ENCODE measurements at regions not wholly inside any gene's neighbourhood (a gene's known extent, or its start where the extent isn't known, plus 50 kb on each side); places are given as distances from the start of the nearest gene placed in this dataset.

- WGBS, 10 experiments: 0 to 100% (median 56%) methylated on average over 1 to 2 of the region's 3 CpGs; no CpG with 5 or more reads in 6 of the 10 experiments
- ATAC-seq (replicated peaks in 6 of 8): no peak
- Histone ChIP-seq H3K4me1 (replicated peaks in 1 of 2) (peaks cover 0 to 14% of the 10 kb centered on the region in 2 donors), H3K27ac (no peak overlapping the region), H3K4me3 (no peak overlapping the region)
- in situ Hi-C loops (cut with MboI; ENCODE audit: low pct_unique_long_range_greater_than_20kb in 2 of 9, low sequenced_read_pairs in 9 of 9, unreplicated experiment in 9 of 9): no loop called here
Measured at GRCh38 chr5:2212481-2212880, 329.8 kb upstream of the IRX4 start.

- in situ Hi-C loops (cut with MboI; ENCODE audit: low pct_unique_long_range_greater_than_20kb in 2 of 9, low sequenced_read_pairs in 9 of 9, unreplicated experiment in 9 of 9): no loop called here
- ATAC-seq (replicated peaks in 6 of 8): no peak
- H3K4me3 ChIP-seq: no peak overlapping the region
- 17 to 67% (median 55%) methylated on average over 1 to 4 of the region's 5 CpGs; no CpG with 5 or more reads in 2 of the 10 experiments for WGBS, 10 experiments
- H3K27ac ChIP-seq: no peak overlapping the region
- peaks cover 0 to 21% of the 10 kb centered on the region in 2 donors for H3K4me1 ChIP-seq (replicated peaks in 1 of 2)
Measured at GRCh38 chr5:2208239-2208544, 325.5 kb upstream of the IRX4 start.

GRCh38 chr5:2207416-2208238 lies 324.9 kb upstream of the IRX4 start:
- no peak overlapping the region for H3K27ac ChIP-seq

GRCh38 chr5:2207109-2207399 lies 324.3 kb upstream of the IRX4 start:
- H3K4me1 ChIP-seq (replicated peaks in 1 of 2): peaks cover 0 to 21% of the 10 kb centered on the region in 2 donors
- 53 to 100% (median 92%) methylated on average over 1 to 6 of the region's 6 CpGs; no CpG with 5 or more reads in 3 of the 10 experiments for WGBS, 10 experiments
- no peak overlapping the region for H3K4me3 ChIP-seq
- in situ Hi-C loops (cut with MboI; ENCODE audit: low pct_unique_long_range_greater_than_20kb in 2 of 9, low sequenced_read_pairs in 9 of 9, unreplicated experiment in 9 of 9): no loop called here
- H3K27ac ChIP-seq: peak overlapping the region in 1 of 2 donors; percentile 32
- ATAC-seq (replicated peaks in 6 of 8): no peak

More at GRCh38 chr5:2207416-2208238, 324.9 kb upstream of the IRX4 start:
- WGBS, 10 experiments: 8 to 100% (median 59%) methylated on average over 2 to 11 of the region's 25 CpGs; no CpG with 5 or more reads in 4 of the 10 experiments
- ATAC-seq (replicated peaks in 6 of 8): peak in 6 of 8 experiments; percentile 20 to 75 (median 32)
- no peak overlapping the region for H3K4me3 ChIP-seq
- H3K4me1 ChIP-seq (replicated peaks in 1 of 2): peaks cover 0 to 21% of the 10 kb centered on the region in 2 donors
- in situ Hi-C loops (cut with MboI; ENCODE audit: low pct_unique_long_range_greater_than_20kb in 2 of 9, low sequenced_read_pairs in 9 of 9, unreplicated experiment in 9 of 9): no loop called here

GRCh38 chr5:2206293-2207108 lies 323.8 kb upstream of the IRX4 start:
- 9 to 75% (median 49%) methylated on average over 4 to 22 of the region's 28 CpGs for WGBS, 10 experiments
- in situ Hi-C loops (cut with MboI; ENCODE audit: low pct_unique_long_range_greater_than_20kb in 2 of 9, low sequenced_read_pairs in 9 of 9, unreplicated experiment in 9 of 9): no loop called here
- peak in 5 of 8 experiments; percentile 44 to 82 (median 76) for ATAC-seq (replicated peaks in 6 of 8)
- H3K4me3 ChIP-seq: no peak overlapping the region
- peak overlapping the region in 1 of 2 donors; percentile 55 for H3K27ac ChIP-seq
- peaks cover 0 to 21% of the 10 kb centered on the region in 2 donors for H3K4me1 ChIP-seq (replicated peaks in 1 of 2)

- peaks cover 0 to 21% of the 10 kb centered on the region in 2 donors for H3K4me1 ChIP-seq (replicated peaks in 1 of 2)
- ATAC-seq (replicated peaks in 6 of 8): peak in 5 of 8 experiments; percentile 10 to 71 (median 58)
- WGBS, 10 experiments: 0 to 89% (median 26%) methylated on average over 1 to 26 of the region's 34 CpGs
- peak overlapping the region in 1 of 5 donors; percentile 1 for H3K4me3 ChIP-seq
- H3K27ac ChIP-seq: peak overlapping the region in 1 of 2 donors; percentile 55
- in situ Hi-C loops (cut with MboI; ENCODE audit: low pct_unique_long_range_greater_than_20kb in 2 of 9, low sequenced_read_pairs in 9 of 9, unreplicated experiment in 9 of 9): no loop called here
Measured at GRCh38 chr5:2205596-2206226, 323.0 kb upstream of the IRX4 start.

- Histone ChIP-seq H3K27ac (peak overlapping the region in 1 of 2 donors; percentile 55), H3K4me1 (replicated peaks in 1 of 2) (peaks cover 0 to 21% of the 10 kb centered on the region in 2 donors), H3K4me3 (no peak overlapping the region)
- WGBS, 10 experiments: 83 to 94% (median 84%) methylated on average over 1 to 9 of the region's 14 CpGs; no CpG with 5 or more reads in 7 of the 10 experiments
- ATAC-seq (replicated peaks in 6 of 8): no peak
- in situ Hi-C loops (cut with MboI; ENCODE audit: low pct_unique_long_range_greater_than_20kb in 2 of 9, low sequenced_read_pairs in 9 of 9, unreplicated experiment in 9 of 9): no loop called here
Measured at GRCh38 chr5:2205185-2205585, 322.5 kb upstream of the IRX4 start.

GRCh38 chr5:2204366-2205184 lies 321.9 kb upstream of the IRX4 start:
- WGBS, 10 experiments: 5 to 100% (median 89%) methylated on average over 2 to 11 of the region's 21 CpGs; no CpG with 5 or more reads in 3 of the 10 experiments
- ATAC-seq (replicated peaks in 6 of 8): no peak
- peaks cover 0 to 21% of the 10 kb centered on the region in 2 donors for H3K4me1 ChIP-seq (replicated peaks in 1 of 2)
- no peak overlapping the region for H3K27ac ChIP-seq
- no peak overlapping the region for H3K4me3 ChIP-seq
- in situ Hi-C loops (cut with MboI; ENCODE audit: low pct_unique_long_range_greater_than_20kb in 2 of 9, low sequenced_read_pairs in 9 of 9, unreplicated experiment in 9 of 9): no loop called here

GRCh38 chr5:2203774-2204173 lies 321.0 kb upstream of the IRX4 start:
- no peak overlapping the region for H3K27ac ChIP-seq
- WGBS, 10 experiments: 0 to 76% (median 42%) methylated on average over 1 to 3 of the region's 3 CpGs
- H3K4me3 ChIP-seq: no peak overlapping the region
- in situ Hi-C loops (cut with MboI; ENCODE audit: low pct_unique_long_range_greater_than_20kb in 2 of 9, low sequenced_read_pairs in 9 of 9, unreplicated experiment in 9 of 9): no loop called here
- peaks cover 0 to 21% of the 10 kb centered on the region in 2 donors for H3K4me1 ChIP-seq (replicated peaks in 1 of 2)
- no peak for ATAC-seq (replicated peaks in 6 of 8)

GRCh38 chr5:2201832-2202231 lies 319.1 kb upstream of the IRX4 start:
- in situ Hi-C loops (cut with MboI; ENCODE audit: low pct_unique_long_range_greater_than_20kb in 2 of 9, low sequenced_read_pairs in 9 of 9, unreplicated experiment in 9 of 9): no loop called here
- WGBS, 10 experiments: 10 to 95% (median 62%) methylated on average over 1 to 8 of the region's 9 CpGs; no CpG with 5 or more reads in 3 of the 10 experiments
- peaks cover 0 to 23% of the 10 kb centered on the region in 2 donors for H3K4me1 ChIP-seq (replicated peaks in 1 of 2)
- no peak for ATAC-seq (replicated peaks in 6 of 8)
- H3K27ac ChIP-seq: no peak overlapping the region
- H3K4me3 ChIP-seq: no peak overlapping the region

- H3K4me1 ChIP-seq (replicated peaks in 1 of 2): peaks cover 0 to 24% of the 10 kb centered on the region in 2 donors
- in situ Hi-C loops (cut with MboI; ENCODE audit: low pct_unique_long_range_greater_than_20kb in 2 of 9, low sequenced_read_pairs in 9 of 9, unreplicated experiment in 9 of 9): no loop called here
- WGBS, 10 experiments: 0 to 100% (median 37%) methylated on average over 1 to 2 of the region's 2 CpGs
- no peak overlapping the region for H3K27ac ChIP-seq
- ATAC-seq (replicated peaks in 6 of 8): no peak
- H3K4me3 ChIP-seq: no peak overlapping the region
Measured at GRCh38 chr5:2201421-2201820, 318.7 kb upstream of the IRX4 start.

GRCh38 chr5:2201011-2201410 lies 318.3 kb upstream of the IRX4 start:
- ATAC-seq (replicated peaks in 6 of 8): no peak
- Histone ChIP-seq H3K27ac (no peak overlapping the region), H3K4me3 (no peak overlapping the region), H3K4me1 (replicated peaks in 1 of 2) (peaks cover 0 to 21% of the 10 kb centered on the region in 2 donors)
- in situ Hi-C loops (cut with MboI; ENCODE audit: low pct_unique_long_range_greater_than_20kb in 2 of 9, low sequenced_read_pairs in 9 of 9, unreplicated experiment in 9 of 9): no loop called here
- 0 to 100% (median 80%) methylated on average over 1 to 5 of the region's 5 CpGs; no CpG with 5 or more reads in 1 of the 10 experiments for WGBS, 10 experiments

Measured in motor neuron (in vitro differentiated cells).